Mucosa of gallbladder (tissue), 1 donor: ENCODE measurements at regions not wholly inside any gene's neighbourhood (a gene's known extent, or its start where the extent isn't known, plus 50 kb on each side); places are given as distances from the start of the nearest gene placed in this dataset.

Experiments used
- DNase-seq: peaks from one replicate; pipeline ENCODE4 v3.0.0-alpha.2; 2020; ENCODE audit warnings: low spot score
- donor health status: DM: no; HTN: no; CAD: no.

DNA sequence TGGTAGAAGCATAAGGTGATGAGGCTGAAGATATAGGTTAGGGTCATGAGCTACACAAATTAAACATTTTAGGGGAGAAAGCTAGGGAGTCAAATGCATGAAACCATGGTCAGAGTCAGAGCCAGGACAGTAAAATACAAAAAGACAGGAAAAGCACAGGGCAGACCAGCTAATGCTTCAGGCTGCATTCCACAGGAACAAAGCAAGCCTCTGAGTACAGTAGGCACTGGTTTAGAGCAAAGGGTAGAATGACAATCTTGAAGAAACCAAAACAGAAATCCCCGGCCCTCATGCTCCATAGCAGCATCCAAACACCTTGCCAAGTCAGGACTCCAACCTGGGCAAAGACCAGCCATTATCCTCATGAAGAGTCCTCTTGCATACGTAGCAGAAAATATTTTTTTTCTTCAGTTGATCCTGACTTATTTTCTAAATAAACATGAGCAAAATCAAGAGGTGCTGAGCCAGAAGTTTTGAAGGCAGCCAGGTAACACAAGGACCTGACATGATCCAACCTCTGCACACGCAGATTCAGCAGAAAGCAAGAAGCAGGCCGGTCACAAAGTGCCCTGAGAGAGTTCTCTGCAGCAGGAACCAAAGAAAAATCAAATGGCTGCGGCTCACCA lies 273.1 kb downstream of the TTLL7 start:
- DNase-seq, result no peak

DNA sequence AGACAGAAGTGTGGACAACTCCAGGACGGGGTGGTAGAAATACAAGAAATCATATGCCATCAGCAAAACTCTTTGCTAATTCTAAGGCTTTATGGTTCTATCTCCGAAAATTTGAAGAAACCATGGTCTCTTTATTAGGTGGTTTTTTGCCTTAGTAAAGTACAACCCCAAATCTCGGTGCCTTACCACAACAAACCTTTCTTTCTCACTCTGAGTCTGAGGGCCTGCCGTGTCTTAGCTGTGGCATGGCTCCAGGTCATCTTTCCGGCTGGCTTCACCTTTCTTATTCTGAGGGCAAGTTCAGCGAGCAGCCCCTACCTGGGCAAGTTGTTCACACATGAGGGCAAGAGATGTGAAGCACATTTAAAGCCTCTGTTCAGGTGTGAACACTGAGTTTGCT lies 280.6 kb downstream of the TTLL7 start:
- no peak for DNase-seq

DNA sequence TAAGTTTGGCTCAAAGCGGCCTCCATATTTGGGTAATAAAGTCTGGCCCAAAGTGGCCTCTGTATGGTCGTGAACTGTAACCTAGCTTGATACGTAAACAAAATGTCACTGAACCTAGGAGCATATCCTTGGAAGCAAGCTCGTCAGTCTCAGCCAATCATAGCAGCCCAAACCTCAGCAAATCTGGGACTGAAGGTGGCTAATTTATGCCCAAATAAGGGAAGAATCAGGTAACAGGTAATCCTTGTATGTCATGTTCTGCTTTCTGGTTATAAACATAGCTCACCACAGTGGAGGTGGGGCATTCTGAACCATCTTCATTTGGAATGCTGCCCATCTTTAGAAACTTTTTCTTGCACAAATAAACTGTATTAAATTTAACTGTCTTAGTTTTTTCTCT lies 281.1 kb downstream of the TTLL7 start:
- DNase-seq, result no peak

DNA sequence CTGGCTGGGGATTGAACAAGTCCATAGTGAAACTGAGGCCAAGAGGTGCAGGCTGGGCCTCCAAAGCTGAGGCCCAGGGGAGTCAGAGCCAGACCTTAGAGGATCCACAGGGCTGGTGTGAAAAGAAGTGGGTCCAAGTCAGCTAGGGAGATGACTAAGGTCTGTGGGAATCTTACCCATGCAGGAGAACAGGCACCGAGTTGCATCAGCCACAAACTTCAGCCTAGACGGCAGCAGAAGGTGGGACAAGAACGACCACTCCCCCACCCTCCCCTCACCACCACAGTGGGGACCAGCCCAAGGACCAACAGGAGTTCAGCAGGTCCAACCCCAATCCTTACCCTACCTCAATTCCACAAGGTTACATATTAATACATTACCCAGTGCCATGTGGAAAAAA lies 282.3 kb downstream of the TTLL7 start:
- DNase-seq, result no peak

DNA sequence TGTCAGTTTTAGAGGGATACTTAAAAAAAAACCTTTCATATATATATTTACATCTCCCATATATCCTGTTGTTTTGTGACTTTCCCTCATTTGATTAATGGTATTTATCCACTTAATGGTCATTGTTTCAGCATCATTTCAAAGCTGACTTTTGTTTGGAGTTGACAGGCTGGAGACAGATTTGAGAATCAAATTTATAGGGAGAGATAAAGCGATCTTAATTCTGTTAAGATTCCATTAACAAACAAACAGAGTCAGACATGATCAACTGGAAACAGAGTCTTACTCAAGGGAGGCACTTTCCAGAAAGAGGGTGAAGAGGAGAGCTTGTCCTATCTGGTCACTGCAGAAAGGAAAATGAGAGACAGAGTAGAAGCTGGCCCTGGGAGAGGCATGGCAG lies 283.4 kb downstream of the TTLL7 start:
- DNase-seq, result no peak

DNA sequence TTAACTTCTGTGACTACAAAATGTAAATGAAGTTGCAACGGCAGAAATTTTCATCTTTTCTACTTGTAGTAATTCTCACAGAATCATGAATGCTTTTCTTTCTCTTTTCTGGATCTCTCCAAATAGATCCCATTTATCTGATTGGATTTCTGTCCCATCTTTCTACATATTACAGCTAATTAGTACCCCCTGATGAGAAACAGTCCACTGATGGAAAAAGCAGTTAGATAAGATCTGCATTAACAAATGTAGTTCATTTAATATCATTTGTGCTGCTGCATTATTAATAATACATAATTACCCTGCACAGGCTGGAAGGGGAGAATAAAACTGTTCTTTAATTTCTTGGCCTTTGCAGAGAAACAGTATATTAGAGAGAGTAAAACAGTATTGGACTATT lies 289.3 kb downstream of the TTLL7 start:
- DNase-seq, result no peak

DNA sequence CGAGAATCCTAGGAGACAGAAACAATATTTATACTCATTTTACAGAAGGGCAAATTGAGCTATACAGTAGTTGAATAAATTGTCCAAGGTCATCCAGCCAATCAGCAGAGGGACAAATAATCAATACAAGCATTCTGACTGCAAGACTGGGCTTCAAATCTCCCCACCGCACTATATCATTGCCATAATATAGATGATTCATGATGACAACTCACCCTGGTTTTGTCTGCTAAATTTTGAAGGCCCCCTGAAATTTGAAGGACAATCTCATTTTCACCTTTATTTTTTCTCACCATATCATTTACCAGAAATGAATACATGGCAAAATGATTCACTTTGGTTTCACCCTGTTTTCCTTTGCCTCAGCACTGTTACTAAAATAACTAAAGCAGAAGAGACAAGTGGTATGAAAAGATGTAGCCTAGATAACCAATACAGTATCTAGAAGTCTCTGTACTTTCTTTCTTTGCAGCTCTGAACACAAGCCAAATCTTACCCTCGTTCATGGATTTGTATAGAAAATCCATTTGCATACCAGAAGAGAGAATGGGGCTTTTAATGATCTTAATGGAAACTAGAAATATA lies 292.5 kb downstream of the TTLL7 start:
- no peak for DNase-seq

DNA sequence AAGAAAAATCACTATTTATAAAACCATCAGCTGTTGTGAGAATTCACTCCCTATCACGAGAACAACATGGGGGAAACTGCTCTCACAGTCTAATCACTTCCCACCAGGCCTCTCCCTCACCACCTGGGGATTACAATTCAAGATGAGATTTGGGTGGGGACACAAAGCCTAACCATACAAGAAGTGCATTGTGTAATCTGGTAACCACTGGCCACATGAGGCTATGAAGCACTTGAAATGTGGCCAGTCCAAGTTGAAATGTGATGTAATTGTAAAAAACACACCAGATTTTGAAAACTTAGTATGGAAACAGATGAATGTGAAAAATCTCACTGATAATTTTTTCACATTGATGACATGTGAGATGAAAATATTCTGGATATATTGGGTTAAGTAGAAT lies 293.8 kb downstream of the TTLL7 start:
- no peak for DNase-seq

DNA sequence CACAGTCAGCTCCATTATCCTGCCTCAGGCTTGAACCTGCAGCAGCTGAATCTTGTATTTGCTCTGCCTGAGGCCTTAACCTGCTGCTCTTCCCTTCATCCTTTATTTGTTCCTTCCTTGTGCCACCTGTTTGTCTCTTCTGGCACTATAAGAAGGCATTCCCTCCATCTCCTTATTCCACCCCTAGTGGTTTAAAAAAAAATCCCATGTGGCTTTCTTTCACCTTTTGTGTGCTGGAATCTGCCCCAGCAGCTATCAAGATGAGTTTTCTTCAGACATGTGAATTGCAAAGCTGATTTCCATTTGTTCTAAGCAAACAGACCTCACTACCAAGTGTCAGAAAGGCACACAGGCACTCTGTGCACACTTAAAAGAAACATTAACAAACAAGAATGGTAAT lies 294.6 kb downstream of the TTLL7 start:
- no peak for DNase-seq

DNA sequence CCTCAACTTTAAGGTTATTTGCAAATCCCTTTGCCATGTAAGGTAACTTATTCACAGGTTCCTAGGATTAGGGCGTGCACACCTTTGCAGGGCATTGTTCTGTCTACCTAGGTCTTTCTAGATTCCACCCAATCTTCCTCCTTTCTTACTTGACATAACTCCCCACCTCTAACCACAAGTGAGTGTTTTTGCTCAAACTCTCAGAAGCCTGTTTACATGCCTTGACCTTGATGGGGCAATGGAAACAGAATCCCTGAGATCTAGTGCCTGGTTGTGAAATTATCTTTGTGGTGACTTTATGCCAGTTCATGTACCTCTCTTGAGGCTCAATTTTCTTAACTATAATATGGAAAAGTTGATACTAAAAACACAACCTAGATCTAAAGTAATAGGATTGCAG lies 296.6 kb downstream of the TTLL7 start:
- no peak for DNase-seq

DNA sequence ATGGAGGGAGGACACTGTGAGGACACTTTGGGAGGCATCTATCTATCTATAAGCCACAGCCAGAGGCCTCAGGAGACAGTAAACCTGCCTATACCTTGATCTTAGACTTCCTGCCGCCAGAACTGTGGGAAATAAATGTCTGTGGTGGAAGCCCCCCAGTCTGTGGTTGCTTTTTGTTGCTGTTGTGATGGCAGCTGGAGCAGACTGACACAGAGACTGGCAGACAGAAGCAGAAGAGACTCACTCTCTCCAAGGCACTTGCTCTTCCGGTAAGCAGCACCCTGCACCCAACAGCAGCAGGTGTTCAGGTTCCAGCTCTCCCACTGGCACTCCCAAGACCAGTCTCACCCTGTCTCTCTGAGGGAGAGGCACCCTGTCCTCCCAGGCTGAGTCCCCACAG lies 297.6 kb downstream of the TTLL7 start:
- no peak for DNase-seq

DNA sequence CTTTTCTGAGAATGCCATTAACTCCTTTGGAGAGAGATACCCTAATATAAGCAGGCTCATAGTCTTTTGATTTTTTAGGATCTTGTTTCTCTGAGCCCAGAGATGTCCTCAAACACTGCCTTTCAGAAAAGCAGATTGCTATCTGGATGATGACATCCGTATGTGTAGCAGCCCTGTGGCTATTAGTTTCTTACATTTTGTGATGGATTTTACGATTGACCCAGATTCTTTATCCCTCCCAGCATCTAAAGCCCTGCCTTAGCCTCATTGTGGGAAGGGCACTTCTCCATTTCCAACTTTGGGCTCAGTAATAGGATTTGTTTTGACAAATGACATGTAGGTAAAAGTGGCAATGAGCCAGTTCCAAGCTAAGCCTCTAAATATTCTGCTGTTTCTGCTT lies 300.3 kb downstream of the TTLL7 start:
- DNase-seq, result no peak

DNA sequence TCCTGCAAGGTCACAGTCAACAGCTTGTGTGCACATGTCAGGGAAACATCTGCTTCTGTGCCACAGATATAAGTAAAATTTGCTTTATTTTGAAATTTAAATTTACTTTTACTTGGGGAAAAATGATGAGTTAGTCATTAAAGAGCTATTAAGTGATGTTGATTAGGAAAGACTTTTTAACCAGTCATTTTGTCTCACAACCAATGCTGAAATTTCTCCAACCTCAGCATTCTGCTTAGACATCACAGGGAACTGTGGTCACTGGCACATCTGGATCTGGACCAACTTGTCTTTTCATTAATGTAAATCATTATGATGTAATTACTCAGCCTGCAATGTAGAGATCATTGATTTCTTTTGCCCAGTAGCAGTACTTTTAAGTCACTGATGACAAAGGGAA lies 301.0 kb downstream of the TTLL7 start:
- no peak for DNase-seq

DNA sequence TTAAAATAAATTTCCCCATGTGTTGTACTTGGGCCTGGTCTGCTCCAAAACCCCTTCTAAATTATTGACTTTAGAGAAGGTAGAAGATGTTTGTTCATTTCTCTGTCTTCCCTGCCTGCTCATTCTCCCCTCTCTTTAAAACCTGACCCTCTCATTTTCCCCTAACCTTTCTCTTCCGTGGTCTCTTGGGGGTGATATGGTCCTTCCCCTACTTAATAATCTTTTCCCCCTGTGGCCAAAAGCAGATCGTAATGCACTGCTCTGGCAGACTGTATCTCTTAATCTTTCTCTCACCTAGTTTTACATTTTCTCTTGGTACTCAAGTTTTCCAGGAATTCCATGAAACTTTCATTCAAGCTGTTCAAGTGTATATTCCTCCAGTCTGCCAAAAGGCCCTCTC lies 301.7 kb downstream of the TTLL7 start:
- DNase-seq, result no peak

DNA sequence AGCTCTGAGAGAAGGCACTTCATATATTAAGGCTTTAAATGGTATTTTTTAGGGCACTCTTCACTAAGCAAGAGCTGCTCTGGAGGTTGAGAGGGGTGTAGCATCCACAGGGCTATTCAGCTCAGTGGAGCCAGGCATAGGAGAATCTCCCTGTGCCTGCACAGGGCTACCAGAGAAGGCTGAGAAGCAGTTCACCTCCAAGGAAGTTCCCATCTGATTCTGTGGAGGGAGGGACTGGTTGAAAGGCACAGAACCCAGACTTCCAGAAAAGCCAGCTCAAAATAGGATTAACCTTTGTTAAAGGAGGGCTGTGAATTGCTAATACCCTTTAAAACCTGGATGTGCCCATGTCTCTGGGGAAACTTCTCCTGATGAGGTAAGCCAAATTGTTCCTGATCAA lies 304.5 kb downstream of the TTLL7 start:
- no peak for DNase-seq

DNA sequence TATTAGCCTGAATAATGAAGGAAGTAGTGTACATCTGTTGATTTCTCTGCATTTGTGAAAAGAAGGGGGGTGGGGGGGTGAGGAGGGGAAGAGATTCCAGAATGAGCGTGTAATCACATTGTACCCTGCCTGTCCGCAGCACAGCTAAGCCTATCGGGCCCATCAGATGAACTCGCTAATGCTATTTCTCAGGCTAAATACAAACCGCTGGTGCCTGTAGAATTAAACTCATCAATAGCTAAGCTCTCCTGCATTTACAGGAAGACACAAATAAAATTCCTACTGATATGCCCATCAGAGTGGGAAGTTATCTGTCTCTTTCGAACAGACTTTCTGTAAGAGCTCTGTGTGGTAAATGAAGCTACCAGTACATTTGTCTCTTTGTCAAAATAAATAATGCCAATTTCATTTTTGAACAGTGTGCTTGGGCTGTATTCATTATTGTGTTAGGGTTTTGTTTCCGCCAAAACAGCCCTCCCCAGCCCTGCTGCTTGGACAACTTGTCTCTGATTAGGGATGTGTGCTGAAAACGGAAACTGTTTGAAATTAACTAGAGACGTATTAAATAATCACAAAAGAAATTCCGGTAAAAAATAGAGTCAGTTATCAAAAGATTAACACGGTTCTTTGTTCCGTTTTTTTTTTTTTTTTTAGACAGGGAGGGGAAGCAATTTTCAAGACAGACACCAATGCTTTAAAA lies 305.4 kb downstream of the TTLL7 start:
- no peak for DNase-seq

DNA sequence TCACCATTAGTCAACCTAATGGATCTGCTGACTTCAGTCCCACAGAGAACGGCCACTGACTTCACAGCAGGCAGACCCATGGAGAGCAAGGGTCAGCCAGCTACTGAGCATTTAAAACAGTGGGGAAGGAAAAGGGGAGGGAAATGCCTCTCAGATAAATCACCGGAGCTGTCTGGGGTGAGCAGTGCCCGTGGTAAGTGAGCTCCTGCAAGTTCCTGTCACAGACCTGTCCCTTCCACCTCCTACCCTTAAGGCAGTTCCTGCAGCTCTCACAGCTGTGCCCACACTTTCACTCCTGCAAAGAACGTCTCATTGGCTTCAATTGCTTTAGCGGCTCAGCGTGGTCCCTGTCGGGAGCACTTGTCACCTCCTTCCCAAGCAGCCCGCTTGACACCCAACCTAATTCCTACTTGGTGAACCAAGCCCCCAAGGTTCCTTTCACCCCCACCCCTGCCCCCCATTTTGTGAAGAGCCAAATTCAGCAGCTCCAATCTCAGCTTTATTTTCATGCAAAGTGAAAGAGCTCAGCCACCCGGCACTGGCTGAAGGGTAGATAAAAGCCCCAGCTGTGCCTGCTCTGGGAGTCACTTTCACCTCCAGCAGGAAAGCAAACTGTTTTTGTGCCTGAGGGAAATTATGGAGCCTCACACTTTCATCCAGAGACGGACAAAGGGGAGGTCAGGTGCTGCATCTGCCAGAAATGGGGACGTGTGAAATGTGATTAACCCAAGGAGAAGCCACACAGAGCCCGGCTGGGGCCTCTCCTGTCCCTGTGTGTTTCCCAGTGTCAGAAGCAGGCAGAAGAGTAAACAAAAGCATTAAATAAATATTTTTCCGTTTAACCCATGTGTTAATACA lies 306.2 kb downstream of the TTLL7 start:
- no peak for DNase-seq

DNA sequence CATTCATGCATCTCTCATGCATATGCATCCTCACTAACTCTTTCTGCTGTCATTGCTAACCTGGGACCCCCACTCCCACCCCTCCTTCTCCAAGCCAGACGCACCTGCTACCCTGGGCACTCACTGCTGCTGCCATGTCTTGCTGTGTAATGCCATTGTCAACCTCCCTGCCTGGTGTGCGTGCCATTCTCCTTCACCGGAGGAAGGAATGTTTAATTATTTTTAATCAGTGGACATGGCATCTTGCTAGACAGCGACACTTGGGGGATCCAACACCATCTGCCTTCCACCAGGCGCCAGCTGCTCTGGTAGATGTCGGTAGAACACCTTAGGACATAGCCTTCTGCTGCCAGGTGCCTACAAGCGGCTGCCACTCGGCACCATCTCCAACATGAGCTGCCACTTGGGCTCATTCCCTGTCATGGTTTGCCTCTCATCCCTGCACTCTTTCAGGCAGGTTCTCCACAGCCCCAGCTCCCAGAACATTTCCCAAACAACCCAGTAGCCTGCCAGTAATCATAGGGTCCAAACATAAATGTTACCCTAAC lies 306.9 kb downstream of the TTLL7 start:
- DNase-seq, result no peak

DNA sequence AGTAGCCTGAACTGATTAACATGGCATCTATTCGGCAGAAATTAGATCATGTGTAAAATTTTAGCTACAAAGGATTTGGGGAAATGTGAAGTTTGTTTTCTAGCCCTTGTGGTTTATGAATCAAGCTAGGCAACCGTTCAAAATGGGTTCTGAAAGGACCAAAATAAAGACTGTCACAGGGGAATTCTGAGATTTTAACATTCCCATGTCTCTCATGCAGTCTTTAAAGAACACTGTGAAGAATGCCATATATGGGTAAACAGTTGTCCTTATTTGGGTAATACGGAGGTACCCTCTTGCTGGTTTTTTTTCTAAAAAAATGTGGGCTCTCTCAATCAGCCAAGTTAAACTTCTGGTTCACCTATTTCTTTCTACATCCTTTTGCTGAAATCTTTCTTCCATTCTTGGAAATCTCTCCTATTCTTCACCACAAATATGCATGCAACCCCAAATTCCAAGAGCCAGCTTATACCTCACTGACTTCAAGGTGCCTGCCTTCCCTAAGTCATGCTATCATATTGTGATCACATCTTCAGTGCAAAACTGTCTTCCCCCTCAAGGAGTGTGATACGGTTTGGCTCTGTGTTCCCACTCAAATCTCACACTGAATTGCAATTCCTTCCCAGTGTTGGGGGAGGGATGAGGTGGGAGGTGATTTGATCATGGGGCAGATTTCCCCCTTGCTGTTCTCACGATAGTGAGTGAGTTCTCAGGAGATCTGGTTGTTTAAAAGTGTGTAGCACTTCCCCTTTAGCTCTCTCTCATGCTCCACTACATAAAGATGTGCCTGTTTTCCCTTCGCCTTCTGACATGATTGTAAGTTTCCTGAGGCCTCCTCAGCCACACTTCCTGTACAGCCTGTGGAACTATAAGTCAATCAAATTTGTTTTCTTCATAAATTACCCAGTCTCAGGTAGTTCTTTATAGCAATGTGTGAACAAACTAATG lies 308.7 kb downstream of the TTLL7 start:
- DNase-seq, result no peak

DNA sequence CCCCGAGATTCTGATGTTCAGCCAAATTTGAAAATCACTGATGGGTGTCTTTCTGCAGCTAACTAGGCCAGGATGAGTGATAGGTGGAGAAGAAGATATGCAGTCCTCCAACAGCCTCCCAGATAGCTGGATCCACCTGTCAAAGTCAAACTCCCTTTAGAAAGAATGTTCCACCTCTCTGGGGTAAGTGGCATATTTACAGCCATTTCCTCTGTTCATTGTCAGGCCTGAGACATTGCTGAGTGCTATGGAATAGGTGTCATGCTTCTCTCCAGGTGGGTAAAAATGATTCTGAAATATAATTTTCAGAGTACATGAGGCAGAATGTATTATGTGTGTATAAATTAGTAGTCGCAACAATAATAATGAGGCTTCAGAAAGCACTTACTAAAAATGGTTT lies 316.8 kb downstream of the TTLL7 start:
- no peak for DNase-seq

DNA sequence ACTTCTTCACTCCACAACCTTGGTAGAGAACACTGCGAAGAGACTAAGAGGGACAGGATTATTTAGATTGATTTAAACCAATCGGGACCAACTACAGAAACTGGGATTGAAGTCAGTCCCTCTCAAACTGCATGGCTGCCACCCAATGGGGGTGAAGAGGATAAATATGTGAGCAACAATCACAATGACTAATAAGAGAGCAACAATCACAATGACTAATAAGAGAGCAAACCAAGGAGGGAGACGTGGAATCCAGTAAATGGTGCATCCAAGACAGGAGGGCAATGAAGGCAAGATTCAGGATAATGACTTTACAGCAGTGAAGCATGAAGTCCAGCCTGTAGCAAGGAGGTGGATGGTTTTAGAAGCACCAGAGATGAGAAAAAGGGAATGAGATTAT lies 322.8 kb downstream of the TTLL7 start:
- DNase-seq, result no peak
